Smooth muscle cell (in vitro differentiated cells): ENCODE measurements at regions not wholly inside any gene's neighbourhood (a gene's known extent, or its start where the extent isn't known, plus 50 kb on each side); places are given as distances from the start of the nearest gene placed in this dataset.

ENCODE experiments used
- DNase-seq: peaks from one replicate; lab custom pipeline; 2025; ENCODE audit not compliant: unreplicated experiment; lab: John Stamatoyannopoulos, UW
- H2AFZ ChIP-seq: fragments of 200-600 bp; sonication (generic); 2 replicates; pipeline ENCODE4 v1.6.0; 2016; ENCODE audit warnings: antibody characterized with exemption, low read depth, mild to moderate bottlenecking
- H3F3A ChIP-seq: fragments of 200-600 bp; sonication (generic); 2 replicates; pipeline ENCODE4 v1.6.0; 2017; ENCODE audit warnings: antibody characterized with exemption, low read depth
- H3K27ac ChIP-seq: fragments of 200-600 bp; sonication (generic); 2 replicates; pipeline ENCODE4 v1.5.1; 2016; ENCODE audit warnings: low read depth, mild to moderate bottlenecking
- H3K27me3 ChIP-seq: fragments of 200-600 bp; sonication (generic); 2 replicates; pipeline ENCODE4 v1.6.1; 2016; ENCODE audit warnings: low read depth, mild to moderate bottlenecking
- H3K36me3 ChIP-seq: fragments of 200-600 bp; sonication (generic); 2 replicates; pipeline ENCODE4 v1.5.1; 2016; ENCODE audit warnings: low read depth
- H3K4me1 ChIP-seq: fragments of 200-600 bp; sonication (generic); 2 replicates; pipeline ENCODE4 v1.5.1; 2016; ENCODE audit warnings: low read depth
- H3K4me2 ChIP-seq: fragments of 200-600 bp; sonication (generic); 2 replicates; pipeline ENCODE4 v1.6.0; 2016; ENCODE audit warnings: mild to moderate bottlenecking
- H3K4me3 ChIP-seq: fragments of 200-600 bp; sonication (generic); 2 replicates; pipeline ENCODE4 v1.5.1; 2016; ENCODE audit warnings: mild to moderate bottlenecking
- H3K79me2 ChIP-seq: fragments of 200-600 bp; sonication (generic); 2 replicates; pipeline ENCODE4 v1.6.0; 2016; ENCODE audit warnings: low read depth, mild to moderate bottlenecking
- H3K9ac ChIP-seq: fragments of 200-600 bp; sonication (generic); 2 replicates; pipeline ENCODE4 v1.6.0; 2016; ENCODE audit warnings: low read depth
- H3K9me3 ChIP-seq: fragments of 200-600 bp; sonication (generic); replicated peaks from 2 replicates; pipeline ENCODE4 v1.5.1; 2016; ENCODE audit warnings: low read depth
- H4K20me1 ChIP-seq: fragments of 200-600 bp; sonication (generic); 2 replicates; pipeline ENCODE4 v1.6.0; 2016; ENCODE audit warnings: low read depth
- CTCF ChIP-seq: fragments of 200-600 bp; sonication (generic); IDR thresholded peaks from 2 replicates; pipeline ENCODE4 v1.5.1; 2017; ENCODE audit warnings: borderline replicate concordance, mild to moderate bottlenecking, antibody characterized with exemption; ENCODE audit not compliant: insufficient read depth, poor library complexity, severe bottlenecking
- WGBS: methylation state at CpG from one replicate; pipeline ENCODE4 v1.1.7; 2016; ENCODE audit warnings: low lambda C conversion rate; 5-methylcytosine and 5-hydroxymethylcytosine counted together

- H4K20me1 ChIP-seq, result no peaks in the 10 kb centered on the region
- H3K4me1 ChIP-seq, result no peaks in the 10 kb centered on the region
- no peaks in the 10 kb centered on the region for H3K9me3 ChIP-seq
- no peak overlapping the region for H3K27ac ChIP-seq
- H3K79me2 ChIP-seq, result no peaks in the 10 kb centered on the region
- TF ChIP-seq CTCF, result no peak
- H2AFZ ChIP-seq, result no peak overlapping the region
- 86% methylated on average over 3 of the region's 3 CpGs for WGBS
- H3K27me3 ChIP-seq, result no peaks in the 10 kb centered on the region
- H3K4me2 ChIP-seq, result no peak overlapping the region
- H3K9ac ChIP-seq, result no peak overlapping the region
- DNase-seq, result no peak
- no peak overlapping the region for H3K4me3 ChIP-seq
- peaks cover 6% of the 10 kb centered on the region for H3F3A ChIP-seq
- no peaks in the 10 kb centered on the region for H3K36me3 ChIP-seq
Observed at GRCh38 chr11:27858866-27859265, 158.6 kb upstream of the BDNF start.

GRCh38 chr11:27857588-27857987 lies 157.3 kb upstream of the BDNF start:
- Histone ChIP-seq H3K79me2 (no peaks in the 10 kb centered on the region), H3K9ac (no peak overlapping the region), H4K20me1 (no peaks in the 10 kb centered on the region), H3K9me3 (no peaks in the 10 kb centered on the region), H3K4me2 (no peak overlapping the region), H3K4me3 (no peak overlapping the region), H3K27ac (no peak overlapping the region), H3K27me3 (no peaks in the 10 kb centered on the region), H3K36me3 (no peaks in the 10 kb centered on the region), H3F3A (peaks cover 4% of the 10 kb centered on the region), H2AFZ (no peak overlapping the region), H3K4me1 (no peaks in the 10 kb centered on the region)
- WGBS, result 80% methylated on average over 4 of the region's 4 CpGs
- TF ChIP-seq CTCF, result no peak
- no peak for DNase-seq

- no peak for TF ChIP-seq CTCF
Observed at GRCh38 chr11:27857014-27857413, 156.8 kb upstream of the BDNF start.

GRCh38 chr11:27848423-27848822 lies 148.2 kb upstream of the BDNF start:
- no peak for TF ChIP-seq CTCF
- H3K4me3 ChIP-seq, result no peak overlapping the region

More at GRCh38 chr11:27857014-27857413, 156.8 kb upstream of the BDNF start:
- no peak for DNase-seq
- H3K36me3 ChIP-seq, result no peaks in the 10 kb centered on the region
- no peaks in the 10 kb centered on the region for H3F3A ChIP-seq
- WGBS, result 74% methylated on average over 4 of the region's 4 CpGs
- no peak overlapping the region for H3K27ac ChIP-seq
- H4K20me1 ChIP-seq, result no peaks in the 10 kb centered on the region
- no peak overlapping the region for H3K4me2 ChIP-seq
- no peaks in the 10 kb centered on the region for H3K27me3 ChIP-seq
- no peaks in the 10 kb centered on the region for H3K4me1 ChIP-seq
- H3K9ac ChIP-seq, result no peak overlapping the region
- no peaks in the 10 kb centered on the region for H3K79me2 ChIP-seq
- H3K4me3 ChIP-seq, result no peak overlapping the region
- no peak overlapping the region for H2AFZ ChIP-seq
- H3K9me3 ChIP-seq, result no peaks in the 10 kb centered on the region

More at GRCh38 chr11:27848423-27848822, 148.2 kb upstream of the BDNF start:
- no peak overlapping the region for H2AFZ ChIP-seq
- no peak overlapping the region for H3K27ac ChIP-seq
- no peaks in the 10 kb centered on the region for H4K20me1 ChIP-seq
- no peaks in the 10 kb centered on the region for H3K4me1 ChIP-seq
- no peaks in the 10 kb centered on the region for H3K36me3 ChIP-seq
- no peaks in the 10 kb centered on the region for H3K9me3 ChIP-seq
- no peak overlapping the region for H3K4me2 ChIP-seq
- H3K9ac ChIP-seq, result no peak overlapping the region
- no peaks in the 10 kb centered on the region for H3K27me3 ChIP-seq
- no peak for DNase-seq
- H3K79me2 ChIP-seq, result no peaks in the 10 kb centered on the region
- no peaks in the 10 kb centered on the region for H3F3A ChIP-seq
